GM19372 (cell line): ENCODE measurements at regions not wholly inside any gene's neighbourhood (a gene's known extent, or its start where the extent isn't known, plus 50 kb on each side); places are given as distances from the start of the nearest gene placed in this dataset.
"Not testable (repeated sequence)": the region's sequence is repeated elsewhere in the genome, so short reads cannot be mapped to it uniquely, and the experiment has no call there.

Experiments used
- ATAC-seq: cut with Tn5 transposase; IDR thresholded peaks from one replicate; pipeline ENCODE4 v1.9.1; 2021; ENCODE audit warnings: mild to moderate bottlenecking, low read depth, moderate library complexity; ENCODE audit not compliant: unreplicated experiment

GRCh38 chr9:94033383-94033782 lies 50.9 kb upstream of the PTPDC1 start:
- no peak for ATAC-seq

GRCh38 chr9:94031946-94032345 lies 52.3 kb upstream of the PTPDC1 start:
- no peak for ATAC-seq

DNA sequence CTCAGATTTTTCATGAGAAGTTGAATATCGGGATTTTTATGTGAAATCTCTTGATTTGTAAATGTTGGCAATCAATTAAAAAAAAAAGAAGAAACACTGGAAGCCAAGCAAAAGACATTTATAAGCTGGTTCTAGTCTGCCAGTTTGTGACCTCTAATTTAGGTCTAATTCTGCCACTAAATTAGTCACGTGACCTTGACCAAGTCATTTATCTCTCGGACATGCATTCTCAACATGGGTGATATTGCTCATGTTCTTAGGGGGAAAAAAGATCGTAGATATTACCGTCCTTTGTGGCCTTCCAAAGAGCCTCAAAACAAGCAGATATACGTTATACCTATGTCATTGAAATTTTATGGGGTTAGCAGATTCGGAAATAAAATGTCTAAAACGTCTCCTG lies 52.9 kb upstream of the PTPDC1 start:
- no peak for ATAC-seq

DNA sequence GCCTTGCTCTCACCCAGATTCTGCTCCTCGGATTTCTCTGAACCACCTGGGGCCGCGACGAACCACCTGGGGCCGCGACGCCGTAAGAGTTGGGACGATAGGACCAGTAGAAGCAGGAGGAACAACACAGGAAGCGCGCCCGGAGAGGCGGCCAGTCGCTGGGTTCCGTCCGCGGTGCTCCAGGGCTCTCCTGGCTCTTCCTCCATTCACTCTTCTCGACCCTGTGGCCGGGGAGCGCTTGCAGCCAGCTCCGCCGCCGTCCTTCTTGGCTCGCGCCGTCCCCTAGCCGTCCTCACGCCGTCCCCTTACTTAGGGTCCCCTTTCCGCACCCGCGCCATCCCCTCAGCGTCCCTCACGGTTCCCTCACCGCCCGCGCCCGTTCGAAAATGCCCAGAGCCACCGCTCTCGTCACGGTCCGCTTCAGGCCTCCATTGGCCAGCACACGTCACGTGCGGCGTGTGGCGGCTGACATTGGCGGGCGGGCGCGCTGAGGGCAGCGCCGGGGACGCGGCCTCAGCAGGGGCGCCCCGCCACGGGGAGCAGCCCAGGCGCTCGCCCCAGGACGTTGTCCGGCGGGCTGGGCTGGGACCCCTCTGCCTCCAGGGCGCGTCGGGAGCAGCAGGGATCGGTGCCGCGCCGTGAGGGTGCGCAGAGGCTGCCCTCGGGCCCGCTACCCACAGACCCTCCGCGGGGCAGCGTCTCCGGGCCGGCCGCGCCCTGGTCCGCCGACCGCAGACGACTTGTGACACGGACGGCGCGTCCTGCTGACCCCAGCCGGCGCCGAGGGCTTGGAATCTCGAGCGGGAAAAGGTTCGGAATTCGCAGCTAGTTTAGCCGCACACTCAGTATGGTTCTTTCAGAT lies 53.7 kb upstream of the PTPDC1 start:
- peak; percentile 97 for ATAC-seq

- ATAC-seq = no peak
Observed at GRCh38 chr9:94029932-94030317, 54.3 kb upstream of the PTPDC1 start.

- ATAC-seq = no peak
Observed at GRCh38 chr9:94026816-94027215, 57.4 kb upstream of the PTPDC1 start.

GRCh38 chr9:94022476-94022875 lies 61.8 kb upstream of the PTPDC1 start:
- ATAC-seq = not testable (repeated sequence)

- not testable (repeated sequence) for ATAC-seq
Observed at GRCh38 chr9:94020836-94021235, 63.4 kb upstream of the PTPDC1 start.

DNA sequence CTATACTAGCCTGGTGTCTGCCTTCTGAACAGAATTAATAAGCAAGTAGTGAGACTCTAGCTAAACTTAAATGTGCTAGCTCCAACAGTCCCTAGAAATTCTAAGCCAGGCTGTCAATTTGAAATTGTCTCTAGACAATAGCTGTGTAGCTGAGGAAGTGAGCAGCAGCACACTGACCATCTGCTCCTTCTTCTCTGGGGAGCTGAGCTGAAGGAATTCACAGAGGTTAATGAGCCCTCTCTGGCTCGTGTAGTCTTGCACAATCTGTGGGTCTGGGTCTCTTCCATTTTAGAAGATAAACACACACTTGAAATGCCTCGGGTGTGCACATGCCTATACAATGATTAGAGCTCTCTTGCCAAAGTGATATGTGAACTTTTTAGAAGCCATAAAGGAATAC lies 63.5 kb upstream of the BARX1 start:
- ATAC-seq = no peak

GRCh38 chr9:94017939-94018531 lies 62.9 kb upstream of the BARX1 start:
- no peak for ATAC-seq

DNA sequence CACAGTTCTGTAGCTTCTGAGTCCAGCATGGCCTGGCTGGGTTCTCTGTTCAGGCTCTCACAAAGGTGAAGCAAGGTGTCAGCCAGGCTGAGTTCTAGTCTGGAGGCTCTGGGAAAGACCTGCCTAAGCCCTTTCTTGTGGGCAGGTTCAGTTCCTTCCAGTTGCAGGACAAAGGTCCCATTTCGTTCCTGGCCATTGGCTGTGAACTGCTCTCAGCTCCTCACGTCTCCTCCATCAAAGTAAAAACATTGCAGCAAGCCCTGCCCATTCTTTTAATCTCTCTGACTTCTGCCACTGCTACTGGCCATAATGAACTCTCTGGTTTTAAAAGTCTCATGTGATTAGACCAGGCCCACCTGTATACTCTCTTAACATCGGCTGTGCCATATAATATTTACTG lies 61.6 kb upstream of the BARX1 start:
- no peak for ATAC-seq

GRCh38 chr9:94014920-94015319 lies 59.8 kb upstream of the BARX1 start:
- ATAC-seq = no peak

DNA sequence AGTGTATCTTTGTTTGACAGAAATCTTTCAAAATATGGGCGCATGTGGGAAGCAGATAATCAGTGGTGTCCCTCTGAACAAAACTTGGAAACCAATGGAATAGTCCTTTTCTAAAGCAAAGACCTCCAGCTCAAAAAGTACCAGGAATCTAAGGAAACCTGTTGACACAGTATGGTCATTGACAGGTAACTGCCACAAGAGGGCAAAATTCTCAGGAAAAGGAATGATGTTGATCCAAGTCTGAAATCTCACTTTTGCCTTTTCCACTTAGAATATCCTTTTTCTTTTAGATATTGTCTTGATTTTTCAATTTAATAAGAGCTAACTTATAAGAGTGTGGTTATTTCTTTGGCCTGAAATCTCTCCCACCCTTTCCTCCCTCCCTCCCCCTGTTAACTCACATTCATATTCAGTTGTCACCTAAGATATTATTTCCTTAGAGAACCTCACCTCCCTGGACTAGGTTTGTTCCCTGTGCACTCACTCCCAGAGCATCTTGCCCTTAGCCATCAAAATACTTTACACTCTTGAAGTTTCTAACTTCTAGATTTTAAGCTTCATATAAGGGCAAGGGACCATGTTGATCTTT lies 59.0 kb upstream of the BARX1 start:
- ATAC-seq = no peak

GRCh38 chr9:94010980-94011533 lies 55.9 kb upstream of the BARX1 start:
- ATAC-seq = no peak

DNA sequence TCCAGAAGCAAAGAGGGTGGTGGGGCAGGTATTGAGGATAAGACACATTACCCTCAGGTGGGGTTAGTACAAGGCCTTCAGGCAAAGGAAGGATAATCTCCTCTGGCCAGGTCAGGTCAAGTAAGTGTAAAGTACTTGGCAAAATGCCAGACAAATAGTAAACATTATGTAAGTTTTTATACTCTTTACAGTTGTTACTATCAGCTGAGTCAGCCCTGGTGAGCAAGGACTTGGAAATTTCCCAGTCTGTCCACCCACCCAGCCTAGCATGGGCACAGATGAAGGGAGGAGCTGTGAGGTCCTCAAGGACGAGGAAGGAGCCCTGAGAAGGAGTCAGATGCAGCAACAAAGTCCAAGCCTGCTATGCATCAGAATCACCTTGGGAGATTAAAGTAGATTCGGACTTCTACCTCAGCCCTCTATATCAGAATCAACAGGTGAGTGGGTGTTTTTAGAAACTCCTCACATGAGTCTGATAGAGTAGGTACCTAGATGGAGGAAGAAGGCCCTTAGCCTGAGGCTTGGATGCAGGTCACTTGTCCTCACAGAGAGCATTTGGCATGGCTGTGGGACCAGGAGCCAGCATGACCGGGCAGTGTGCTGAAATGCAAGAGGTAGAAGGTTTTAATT lies 50.2 kb upstream of the BARX1 start:
- ATAC-seq = no peak
